ENCODE measurements at regions not wholly inside any gene's neighbourhood (a gene's known extent, or its start where the extent isn't known, plus 50 kb on each side); places are given as distances from the start of the nearest gene placed in this dataset.

DNA sequence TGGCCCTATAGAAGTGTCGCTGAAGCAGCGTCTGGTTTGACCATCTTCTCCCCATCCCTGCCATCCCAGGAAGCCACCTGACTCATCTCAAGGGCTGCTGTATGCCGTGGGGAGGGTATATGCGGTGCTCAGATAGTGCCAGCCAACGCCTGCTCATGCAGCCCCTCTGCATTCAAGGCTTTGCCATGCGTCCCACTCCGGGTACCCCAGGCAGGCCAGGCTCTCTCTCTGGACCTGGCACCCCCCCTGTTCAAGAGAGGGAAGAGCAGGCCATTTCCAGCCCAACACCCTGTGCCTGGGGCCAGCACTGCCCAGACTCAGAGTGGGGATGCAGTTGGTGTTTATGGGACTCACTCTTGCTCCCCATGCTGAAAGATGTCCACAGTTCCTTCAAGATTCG is 130.0 kb downstream of the GLI2 start:
- Histone ChIP-seq H3K4me1 (peaks cover 21% of the 10 kb centered on the region), H3K27ac (replicated peaks) (no peak overlapping the region), H3K9me3 (replicated peaks) (no peaks in the 10 kb centered on the region), H3K4me3 (no peak overlapping the region), H3K27me3 (ENCODE audit: low read depth) (peaks cover 41% of the 10 kb centered on the region), H3K36me3 (no peaks in the 10 kb centered on the region)
- no peak for DNase-seq
- TF ChIP-seq, protein P1, sequence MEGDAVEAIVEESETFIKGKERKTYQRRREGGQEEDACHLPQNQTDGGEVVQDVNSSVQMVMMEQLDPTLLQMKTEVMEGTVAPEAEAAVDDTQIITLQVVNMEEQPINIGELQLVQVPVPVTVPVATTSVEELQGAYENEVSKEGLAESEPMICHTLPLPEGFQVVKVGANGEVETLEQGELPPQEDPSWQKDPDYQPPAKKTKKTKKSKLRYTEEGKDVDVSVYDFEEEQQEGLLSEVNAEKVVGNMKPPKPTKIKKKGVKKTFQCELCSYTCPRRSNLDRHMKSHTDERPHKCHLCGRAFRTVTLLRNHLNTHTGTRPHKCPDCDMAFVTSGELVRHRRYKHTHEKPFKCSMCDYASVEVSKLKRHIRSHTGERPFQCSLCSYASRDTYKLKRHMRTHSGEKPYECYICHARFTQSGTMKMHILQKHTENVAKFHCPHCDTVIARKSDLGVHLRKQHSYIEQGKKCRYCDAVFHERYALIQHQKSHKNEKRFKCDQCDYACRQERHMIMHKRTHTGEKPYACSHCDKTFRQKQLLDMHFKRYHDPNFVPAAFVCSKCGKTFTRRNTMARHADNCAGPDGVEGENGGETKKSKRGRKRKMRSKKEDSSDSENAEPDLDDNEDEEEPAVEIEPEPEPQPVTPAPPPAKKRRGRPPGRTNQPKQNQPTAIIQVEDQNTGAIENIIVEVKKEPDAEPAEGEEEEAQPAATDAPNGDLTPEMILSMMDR (IDR thresholded peaks at IDR 0.05; ENCODE audit: borderline replicate concordance): no peak
- intact Hi-C loops (cut with micrococcal nuclease): no loop called here

DNA sequence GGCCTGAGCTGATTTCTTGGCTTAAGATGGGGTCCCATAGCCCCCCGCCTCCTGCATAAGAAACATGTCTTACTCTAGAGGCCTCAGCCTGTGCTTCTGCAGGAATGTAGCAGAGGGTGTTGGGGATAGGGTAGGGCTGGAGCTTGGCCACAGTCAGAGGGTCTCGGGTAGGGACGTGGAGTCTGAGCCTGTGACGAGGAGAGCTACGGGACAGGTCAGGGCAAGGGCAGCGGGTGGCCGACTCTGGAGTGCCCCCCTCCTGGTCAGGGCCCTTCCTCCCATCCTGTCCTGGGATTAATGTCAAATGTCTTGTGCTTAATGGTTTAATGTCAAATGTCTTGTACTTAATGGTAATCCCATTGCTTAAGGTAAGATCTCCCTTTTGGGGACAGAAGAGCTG is 130.4 kb downstream of the GLI2 start:
- Histone ChIP-seq H3K27me3 (ENCODE audit: low read depth) (peaks cover 41% of the 10 kb centered on the region), H3K4me3 (no peak overlapping the region), H3K4me1 (peaks cover 21% of the 10 kb centered on the region), H3K9me3 (replicated peaks) (no peaks in the 10 kb centered on the region), H3K36me3 (no peaks in the 10 kb centered on the region), H3K27ac (replicated peaks) (no peak overlapping the region)
- intact Hi-C loops (cut with micrococcal nuclease): no loop called here
- TF ChIP-seq, protein P1 (IDR thresholded peaks at IDR 0.05; ENCODE audit: borderline replicate concordance): no peak
- DNase-seq: no peak

DNA sequence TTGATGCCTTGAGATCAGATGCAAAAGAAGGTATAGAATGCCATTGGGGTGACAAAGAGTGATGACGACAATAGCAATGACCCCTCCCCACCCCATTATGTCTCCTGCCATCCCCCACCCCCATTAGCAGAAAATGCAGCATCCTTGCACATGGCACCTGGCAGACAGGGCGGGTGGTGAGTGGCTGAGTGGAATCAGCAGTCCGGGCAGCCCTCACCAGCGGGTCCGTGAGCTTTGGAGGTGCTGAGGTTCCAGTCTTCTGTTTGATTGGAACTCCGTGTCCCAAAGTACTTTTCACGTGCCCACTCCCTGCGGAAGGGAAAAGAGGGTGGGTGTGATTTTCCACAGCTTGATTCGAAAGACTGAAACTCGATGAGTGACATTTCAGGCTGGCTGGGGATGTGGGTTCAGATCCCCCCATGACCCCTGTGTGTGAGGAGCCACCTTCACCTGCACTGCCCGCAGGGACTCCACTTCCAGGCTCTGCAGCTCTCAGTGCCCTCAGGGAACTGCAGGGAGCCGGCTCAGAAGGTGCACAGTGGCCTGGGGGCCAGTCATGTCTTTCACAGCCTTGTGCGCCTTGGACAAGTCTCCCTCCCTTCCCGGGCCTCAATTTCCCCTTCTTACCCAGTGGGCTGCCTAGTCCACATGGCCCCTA is 130.9 kb downstream of the GLI2 start:
- Histone ChIP-seq H3K27me3 (ENCODE audit: low read depth) (peaks cover 41% of the 10 kb centered on the region), H3K4me3 (peak overlapping the region; percentile 63), H3K9me3 (replicated peaks) (no peaks in the 10 kb centered on the region), H3K4me1 (peaks cover 21% of the 10 kb centered on the region), H3K36me3 (no peaks in the 10 kb centered on the region), H3K27ac (replicated peaks) (peak overlapping the region; percentile 88)
- DNase-seq: no peak
- TF ChIP-seq, protein P1 (IDR thresholded peaks at IDR 0.05; ENCODE audit: borderline replicate concordance): no peak
- intact Hi-C loops (cut with micrococcal nuclease): no loop called here

DNA sequence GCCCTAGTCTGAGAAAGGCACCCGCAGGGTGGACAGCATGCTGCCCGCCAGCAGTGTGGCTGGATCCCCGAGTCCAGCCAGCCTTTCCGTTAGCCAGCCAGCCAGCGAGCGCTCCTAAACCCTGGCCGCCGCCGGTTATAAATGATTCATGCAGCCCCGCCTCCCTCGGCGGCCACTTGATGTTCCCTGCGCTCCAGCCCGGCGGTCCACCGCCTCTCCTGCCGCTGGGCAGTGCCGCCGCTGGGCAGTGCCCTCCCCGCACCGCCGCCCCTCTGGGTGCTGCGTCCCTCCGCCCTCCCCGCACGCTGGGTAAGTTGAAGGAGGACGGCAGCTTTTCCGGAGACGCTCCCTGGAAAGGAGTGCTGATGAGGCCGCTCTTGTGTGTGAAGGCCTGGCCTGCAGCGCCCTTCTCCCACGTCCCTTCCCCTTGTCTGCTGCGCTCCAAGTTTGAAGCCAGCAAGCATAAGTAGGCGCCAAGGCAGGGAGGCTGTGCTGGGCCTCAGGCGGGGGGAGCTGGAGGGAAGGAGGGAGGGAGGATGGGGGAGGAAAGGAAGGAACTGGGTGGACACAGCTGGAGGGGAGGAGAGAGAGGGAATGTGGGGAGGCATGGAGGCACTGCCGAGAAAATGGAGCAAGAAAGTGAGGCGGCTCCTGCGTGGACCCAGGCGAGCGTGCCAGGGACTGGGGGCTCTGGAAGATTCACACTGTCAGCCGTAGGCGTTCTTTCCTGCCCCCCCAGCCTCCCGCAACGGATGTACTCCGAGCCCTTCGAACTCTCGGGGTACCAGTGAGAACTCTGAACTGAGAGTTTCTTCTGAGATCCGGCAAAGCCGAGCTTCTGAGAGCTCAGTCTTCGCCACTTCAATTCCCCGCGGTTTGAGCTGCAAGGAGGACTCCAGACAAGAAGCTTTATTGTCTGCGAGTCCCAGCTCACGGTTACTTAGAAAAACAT is 131.9 kb downstream of the GLI2 start:
- intact Hi-C loops (cut with micrococcal nuclease): no loop called here
- peaks cover 21% of the 10 kb centered on the region for H3K4me1 ChIP-seq

DNA sequence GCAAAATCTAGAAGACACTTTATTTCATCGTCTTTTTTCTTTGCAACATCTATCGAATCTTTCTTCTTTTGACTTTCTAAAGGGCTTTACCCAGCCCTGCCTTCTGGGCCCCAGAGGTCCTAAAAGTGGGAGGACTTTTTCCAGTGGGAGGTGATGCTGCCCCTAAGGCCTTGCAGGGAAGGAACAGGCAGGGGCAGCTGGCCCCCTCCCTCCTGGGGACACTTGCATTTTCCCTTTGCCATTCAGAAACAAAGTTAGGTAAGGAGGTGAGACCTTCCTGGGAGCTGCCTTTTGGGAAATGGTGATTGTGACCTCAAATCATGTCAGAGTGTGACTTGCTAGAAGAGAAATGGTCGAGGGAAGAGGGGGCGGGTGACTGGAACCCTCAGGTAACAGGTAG is 132.7 kb downstream of the GLI2 start:
- Histone ChIP-seq H3K4me3 (peak overlapping the region; percentile 63), H3K9me3 (replicated peaks) (no peaks in the 10 kb centered on the region), H3K36me3 (no peaks in the 10 kb centered on the region), H3K4me1 (peaks cover 21% of the 10 kb centered on the region), H3K27me3 (ENCODE audit: low read depth) (peaks cover 37% of the 10 kb centered on the region), H3K27ac (replicated peaks) (peak overlapping the region; percentile 88)
- no peak for DNase-seq
- TF ChIP-seq, protein P1 (IDR thresholded peaks at IDR 0.05; ENCODE audit: borderline replicate concordance): no peak
- intact Hi-C loops (cut with micrococcal nuclease): no loop called here

More for the DNA sequence above, 131.9 kb downstream of the GLI2 start:
- H3K36me3 ChIP-seq: no peaks in the 10 kb centered on the region
- peak; percentile 76 for DNase-seq
- peak overlapping the region; percentile 88 for H3K27ac ChIP-seq (replicated peaks)
- H3K4me3 ChIP-seq: peak overlapping the region; percentile 63
- no peaks in the 10 kb centered on the region for H3K9me3 ChIP-seq (replicated peaks)
- peaks cover 41% of the 10 kb centered on the region for H3K27me3 ChIP-seq (ENCODE audit: low read depth)
- TF ChIP-seq, protein P1 (IDR thresholded peaks at IDR 0.05; ENCODE audit: borderline replicate concordance): no peak

Measured in left ventricle myocardium inferior (tissue), 1 donor.